SK-N-MC (cell line): ENCODE measurements at regions not wholly inside any gene's neighbourhood (a gene's known extent, or its start where the extent isn't known, plus 50 kb on each side); places are given as distances from the start of the nearest gene placed in this dataset.
"Not testable (repeated sequence)": the region's sequence is repeated elsewhere in the genome, so short reads cannot be mapped to it uniquely, and the experiment has no call there.

Source experiments
- DNase-seq: peaks from one replicate; pipeline ENCODE4 v3.0.0-alpha.2; 2011; ENCODE audit warnings: low read depth, low spot score
- H3K27ac ChIP-seq: fragments of 200-600 bp; sonication (generic); 2 replicates; pipeline ENCODE4 v1.5.1; 2016; ENCODE audit warnings: mixed run types
- H3K36me3 ChIP-seq: fragments of 200-600 bp; sonication (generic); 2 replicates; pipeline ENCODE4 v1.6.1; 2017; ENCODE audit warnings: antibody characterized with exemption, low read length, mixed read lengths; ENCODE audit not compliant: insufficient read depth
- H3K4me3 ChIP-seq: fragments of 200-600 bp; sonication (generic); 2 replicates; pipeline ENCODE4 v1.5.1; 2016
- H3K9ac ChIP-seq: fragments of 200-600 bp; sonication (generic); 2 replicates; pipeline ENCODE4 v1.8.0; 2017; ENCODE audit warnings: mixed run types, mixed read lengths; ENCODE audit not compliant: insufficient read length
- H3K9me3 ChIP-seq: fragments of 200-600 bp; sonication (generic); 2 replicates; pipeline ENCODE4 v1.6.1; 2017; ENCODE audit warnings: low read depth, mild to moderate bottlenecking, antibody characterized with exemption, low read length, moderate library complexity, mixed read lengths
- EZH2 ChIP-seq: fragments of 200-600 bp; sonication (generic); IDR thresholded peaks from one replicate; pipeline ENCODE4 v1.6.1; 2017; ENCODE audit warnings: antibody characterized with exemption
- FOXP2 ChIP-seq: optimal IDR thresholded peaks from 2 replicates; pipeline ENCODE3; 2011; ENCODE audit warnings: mild to moderate bottlenecking, moderate library complexity; ENCODE audit not compliant: insufficient read depth; ENCODE audit errors: extremely low read length, control extremely low read depth
- POLR2AphosphoS5 ChIP-seq: IDR thresholded peaks from 2 replicates; pipeline ENCODE4 v1.6.1; 2012; ENCODE audit warnings: mild to moderate bottlenecking, low read depth, low read length, borderline replicate concordance

- Histone ChIP-seq H3K36me3 (no peaks in the 10 kb centered on the region), H3K4me3 (no peak overlapping the region), H3K9me3 (no peaks in the 10 kb centered on the region), H3K9ac (no peak overlapping the region), H3K27ac (no peak overlapping the region)
- no peak for DNase-seq
- TF ChIP-seq FOXP2 (no peak), EZH2 (no peak), POLR2AphosphoS5 (no peak)
Measured at GRCh38 chr2:12618576-12618975, 98.2 kb upstream of the TRIB2 start.

DNA sequence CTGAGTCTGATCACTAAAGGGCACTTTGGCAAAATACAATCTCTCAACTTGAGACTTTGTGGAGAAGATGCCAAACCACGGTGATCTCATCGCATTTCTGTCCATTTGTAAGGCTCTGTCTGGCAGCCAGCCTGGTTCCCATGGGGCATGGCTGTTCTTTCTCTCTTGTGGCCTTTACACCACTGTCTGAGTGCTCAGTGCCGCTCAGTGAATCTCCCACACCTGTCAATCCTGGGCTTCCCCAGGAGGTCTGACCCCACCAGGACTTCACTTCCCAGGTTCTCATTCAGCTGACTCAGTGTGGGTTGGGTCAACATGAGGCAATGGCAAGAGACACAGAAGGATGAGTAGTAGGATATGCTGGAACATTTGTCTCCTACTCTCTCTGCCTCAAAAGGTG lies 96.8 kb upstream of the TRIB2 start:
- no peak for TF ChIP-seq POLR2AphosphoS5
- TF ChIP-seq FOXP2: no peak
- TF ChIP-seq EZH2: no peak
- DNase-seq: no peak
- Histone ChIP-seq H3K9me3 (no peaks in the 10 kb centered on the region), H3K36me3 (no peaks in the 10 kb centered on the region), H3K9ac (no peak overlapping the region), H3K27ac (no peak overlapping the region), H3K4me3 (no peak overlapping the region)

GRCh38 chr2:12620759-12621158 lies 96.0 kb upstream of the TRIB2 start:
- TF ChIP-seq POLR2AphosphoS5: no peak
- TF ChIP-seq FOXP2: no peak
- no peak for TF ChIP-seq EZH2
- DNase-seq: no peak
- Histone ChIP-seq H3K9ac (no peak overlapping the region), H3K9me3 (no peaks in the 10 kb centered on the region), H3K27ac (no peak overlapping the region), H3K4me3 (no peak overlapping the region), H3K36me3 (no peaks in the 10 kb centered on the region)

- Histone ChIP-seq H3K9me3 (no peaks in the 10 kb centered on the region), H3K9ac (no peak overlapping the region), H3K4me3 (no peak overlapping the region), H3K27ac (no peak overlapping the region), H3K36me3 (no peaks in the 10 kb centered on the region)
- no peak for DNase-seq
- TF ChIP-seq FOXP2 (no peak), POLR2AphosphoS5 (no peak), EZH2 (no peak)
Measured at GRCh38 chr2:12623051-12623450, 93.7 kb upstream of the TRIB2 start.

- TF ChIP-seq EZH2 (no peak), FOXP2 (no peak), POLR2AphosphoS5 (no peak)
Measured at GRCh38 chr2:12624384-12624783, 92.4 kb upstream of the TRIB2 start.

DNA sequence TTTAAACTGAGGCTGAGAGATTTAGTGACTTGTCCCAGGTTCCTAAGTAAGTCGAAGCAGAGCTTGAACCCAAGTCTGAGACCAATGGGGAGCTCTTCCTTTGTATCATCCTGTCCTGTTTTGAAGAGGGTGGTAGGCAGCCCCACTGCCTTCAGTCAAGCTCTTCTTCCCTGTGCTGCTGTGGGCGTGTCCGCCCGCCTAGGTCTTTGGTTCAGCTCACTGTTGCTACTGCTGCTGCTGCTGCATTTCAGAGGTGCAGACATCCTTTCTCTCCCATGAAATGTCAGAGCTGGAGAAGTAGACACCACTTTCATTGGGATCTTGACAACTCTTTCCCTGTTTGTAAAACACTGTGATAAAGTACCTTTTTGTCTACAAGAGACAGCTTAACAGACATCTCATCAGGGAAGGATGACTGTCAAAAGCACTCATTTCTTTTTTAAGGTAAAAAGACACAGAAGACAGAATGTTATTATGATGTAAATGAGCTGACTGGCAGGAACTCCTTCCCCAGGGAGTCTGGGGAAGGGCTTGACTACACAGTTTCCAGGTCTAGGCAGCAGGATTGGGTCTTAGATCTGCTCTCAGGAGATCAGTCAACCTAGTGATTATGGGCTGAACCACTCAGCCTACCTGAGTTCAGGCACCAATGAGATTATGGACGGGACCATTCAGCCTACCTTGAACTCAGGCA lies 91.7 kb upstream of the TRIB2 start:
- no peaks in the 10 kb centered on the region for H3K36me3 ChIP-seq
- H3K9ac ChIP-seq: no peak overlapping the region
- H3K27ac ChIP-seq: no peak overlapping the region
- TF ChIP-seq EZH2 (no peak), POLR2AphosphoS5 (no peak), FOXP2 (no peak)
- no peak overlapping the region for H3K4me3 ChIP-seq
- no peaks in the 10 kb centered on the region for H3K9me3 ChIP-seq
- DNase-seq: no peak

More at GRCh38 chr2:12624384-12624783, 92.4 kb upstream of the TRIB2 start:
- H3K9me3 ChIP-seq: no peaks in the 10 kb centered on the region
- no peak overlapping the region for H3K27ac ChIP-seq
- no peak overlapping the region for H3K4me3 ChIP-seq
- H3K9ac ChIP-seq: no peak overlapping the region
- H3K36me3 ChIP-seq: no peaks in the 10 kb centered on the region
- DNase-seq: no peak

- not testable (repeated sequence) for H3K4me3 ChIP-seq, H3K27ac ChIP-seq, DNase-seq, H3K9ac ChIP-seq, H3K9me3 ChIP-seq, H3K36me3 ChIP-seq
Measured at GRCh38 chr2:12628541-12628940, 88.2 kb upstream of the TRIB2 start.

DNA sequence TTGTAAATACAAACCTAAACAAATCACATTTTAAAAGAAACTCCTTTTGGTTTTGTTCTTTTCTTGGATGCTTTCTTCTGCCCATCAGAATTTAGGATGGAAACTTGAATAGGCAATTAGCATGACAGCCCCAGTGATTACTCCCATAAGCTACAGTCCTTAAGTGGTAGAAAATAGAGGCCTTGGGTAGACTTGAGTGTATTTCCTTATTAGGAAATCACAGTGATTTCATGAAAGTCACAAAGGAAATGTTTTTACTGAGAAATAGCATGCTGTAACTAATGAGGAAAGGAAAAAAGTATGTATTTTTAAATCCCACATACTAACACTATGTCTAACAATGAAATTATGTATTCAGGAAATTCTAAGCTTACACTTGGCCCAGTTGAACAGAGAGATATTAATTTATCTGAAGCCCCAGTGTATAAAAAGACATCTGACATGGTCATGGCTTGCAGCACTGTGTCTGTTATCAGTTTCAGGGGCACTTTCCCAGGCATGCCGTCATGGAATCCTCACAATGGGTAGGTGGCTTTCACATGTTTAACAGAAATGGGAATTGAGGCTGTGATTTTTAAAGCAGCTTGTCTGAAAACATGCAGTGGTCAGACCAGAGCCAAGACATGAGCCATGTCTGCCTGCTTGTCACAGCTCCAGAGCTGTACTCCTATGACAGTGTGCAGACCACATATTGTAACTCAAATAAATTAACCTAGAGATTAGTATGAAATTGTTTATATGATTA lies 79.7 kb upstream of the TRIB2 start:
- no peak for TF ChIP-seq FOXP2
- TF ChIP-seq POLR2AphosphoS5: no peak
- TF ChIP-seq EZH2: no peak
- no peak overlapping the region for H3K9ac ChIP-seq
- no peak overlapping the region for H3K4me3 ChIP-seq
- no peaks in the 10 kb centered on the region for H3K36me3 ChIP-seq
- no peak for DNase-seq
- H3K27ac ChIP-seq: peak overlapping the region; percentile 51; the same call in 1 of the 2 replicates
- no peaks in the 10 kb centered on the region for H3K9me3 ChIP-seq
